AG04449 (cell line): ENCODE measurements at regions not wholly inside any gene's neighbourhood (a gene's known extent, or its start where the extent isn't known, plus 50 kb on each side); places are given as distances from the start of the nearest gene placed in this dataset.
"Not testable (repeated sequence)": the region's sequence is repeated elsewhere in the genome, so short reads cannot be mapped to it uniquely, and the experiment has no call there.

Source experiments
- CTCF ChIA-PET: fragments of 350-600 bp; formaldehyde crosslinking; extraction: SDS; loops from one replicate; lab custom pipeline; 2021; ENCODE audit warnings: antibody characterized with exemption; lab: Yijun Ruan, JAX
- POLR2A ChIA-PET: fragments of 400-600, 350-600 bp; formaldehyde crosslinking; extraction: SDS; loops from one replicate; lab custom pipeline; 2020; ENCODE audit warnings: antibody characterized with exemption, inconsistent platforms; lab: Yijun Ruan, JAX
- DNase-seq: peaks from one replicate; pipeline ENCODE4 v3.0.0-alpha.2; 2010; ENCODE audit warnings: low read depth, low spot score
- H3K4me3 ChIP-seq: 2 replicates; pipeline ENCODE4 v1.5.1; 2011; ENCODE audit warnings: low read depth, mild to moderate bottlenecking, control low read depth, low read length
- TF ChIP-seq, protein P1 (sequence below): IDR thresholded peaks from one replicate; pipeline ENCODE4 v1.5.1; 2011; ENCODE audit warnings: mild to moderate bottlenecking, moderate library complexity, low read length, control low read depth, inconsistent platforms; ENCODE audit not compliant: insufficient read depth; ENCODE audit errors: missing control alignments

DNA sequence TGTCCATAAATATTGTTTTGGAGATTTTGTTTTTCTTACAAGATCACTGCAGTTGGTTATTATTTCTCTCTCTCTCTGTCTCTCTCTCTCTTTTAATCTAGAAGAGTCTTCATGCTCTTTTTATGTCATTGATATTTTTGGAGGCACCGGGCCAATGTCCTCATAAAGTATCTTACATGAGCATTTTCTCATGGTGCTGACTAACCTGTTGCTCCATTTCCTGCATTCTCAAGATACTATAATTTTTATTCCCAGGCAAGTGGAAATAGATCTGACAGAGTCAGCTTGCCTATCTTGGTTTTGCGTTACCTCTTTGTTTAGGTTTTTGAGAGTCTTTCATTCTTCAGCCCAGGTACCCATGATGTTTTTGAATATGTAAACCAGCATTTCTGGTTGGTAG, 938.8 kb upstream of the FBXO33 start:
- no peak overlapping the region for H3K4me3 ChIP-seq
- ChIA-PET CTCF (no interaction called here), POLR2A (no interaction called here)
- no peak for DNase-seq
- TF ChIP-seq, protein P1, sequence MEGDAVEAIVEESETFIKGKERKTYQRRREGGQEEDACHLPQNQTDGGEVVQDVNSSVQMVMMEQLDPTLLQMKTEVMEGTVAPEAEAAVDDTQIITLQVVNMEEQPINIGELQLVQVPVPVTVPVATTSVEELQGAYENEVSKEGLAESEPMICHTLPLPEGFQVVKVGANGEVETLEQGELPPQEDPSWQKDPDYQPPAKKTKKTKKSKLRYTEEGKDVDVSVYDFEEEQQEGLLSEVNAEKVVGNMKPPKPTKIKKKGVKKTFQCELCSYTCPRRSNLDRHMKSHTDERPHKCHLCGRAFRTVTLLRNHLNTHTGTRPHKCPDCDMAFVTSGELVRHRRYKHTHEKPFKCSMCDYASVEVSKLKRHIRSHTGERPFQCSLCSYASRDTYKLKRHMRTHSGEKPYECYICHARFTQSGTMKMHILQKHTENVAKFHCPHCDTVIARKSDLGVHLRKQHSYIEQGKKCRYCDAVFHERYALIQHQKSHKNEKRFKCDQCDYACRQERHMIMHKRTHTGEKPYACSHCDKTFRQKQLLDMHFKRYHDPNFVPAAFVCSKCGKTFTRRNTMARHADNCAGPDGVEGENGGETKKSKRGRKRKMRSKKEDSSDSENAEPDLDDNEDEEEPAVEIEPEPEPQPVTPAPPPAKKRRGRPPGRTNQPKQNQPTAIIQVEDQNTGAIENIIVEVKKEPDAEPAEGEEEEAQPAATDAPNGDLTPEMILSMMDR: no peak

DNA sequence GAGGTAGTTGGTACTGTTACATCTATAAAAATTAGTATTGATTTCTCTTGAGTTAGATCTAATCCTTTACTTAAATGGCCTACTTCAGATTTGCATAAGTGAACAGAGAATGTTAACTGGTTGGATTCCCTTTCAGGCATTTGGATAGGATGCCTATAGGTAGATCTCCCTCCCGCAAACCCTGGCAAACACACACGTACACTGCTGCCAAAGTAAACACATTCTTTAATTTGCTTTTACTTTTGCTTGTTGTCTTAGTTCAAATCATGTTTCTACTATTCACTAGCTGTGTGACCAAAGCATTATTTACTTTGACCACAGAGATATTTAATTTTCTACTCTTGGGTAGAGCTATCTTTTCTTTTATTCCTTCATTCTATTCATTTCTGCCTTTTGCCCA, 936.1 kb upstream of the FBXO33 start:
- CTCF ChIA-PET: no interaction called here
- H3K4me3 ChIP-seq: no peak overlapping the region
- no peak for DNase-seq
- TF ChIP-seq, protein P1: no peak
- POLR2A ChIA-PET: no interaction called here

DNA sequence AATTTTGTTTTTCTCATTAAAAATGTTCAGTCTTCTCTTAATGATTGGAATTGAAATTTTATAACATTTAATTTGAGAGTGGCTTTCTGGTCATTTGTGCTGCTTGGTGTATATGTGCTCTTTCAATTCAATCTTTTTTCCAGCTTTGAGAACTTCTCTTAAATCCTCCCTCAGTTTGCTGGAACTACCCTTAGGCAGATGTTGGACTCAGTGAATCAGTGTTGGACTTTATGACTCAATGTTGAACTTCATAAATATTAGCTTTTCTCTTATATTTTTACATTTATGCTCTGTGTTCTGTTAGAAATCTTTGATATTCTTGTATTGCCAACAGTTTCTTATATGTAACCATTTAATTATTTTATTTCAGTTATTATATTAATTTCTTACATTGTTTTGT, 935.5 kb upstream of the FBXO33 start:
- TF ChIP-seq, protein P1: no peak
- H3K4me3 ChIP-seq: no peak overlapping the region
- CTCF ChIA-PET: no interaction called here
- POLR2A ChIA-PET: no interaction called here
- no peak for DNase-seq

DNA sequence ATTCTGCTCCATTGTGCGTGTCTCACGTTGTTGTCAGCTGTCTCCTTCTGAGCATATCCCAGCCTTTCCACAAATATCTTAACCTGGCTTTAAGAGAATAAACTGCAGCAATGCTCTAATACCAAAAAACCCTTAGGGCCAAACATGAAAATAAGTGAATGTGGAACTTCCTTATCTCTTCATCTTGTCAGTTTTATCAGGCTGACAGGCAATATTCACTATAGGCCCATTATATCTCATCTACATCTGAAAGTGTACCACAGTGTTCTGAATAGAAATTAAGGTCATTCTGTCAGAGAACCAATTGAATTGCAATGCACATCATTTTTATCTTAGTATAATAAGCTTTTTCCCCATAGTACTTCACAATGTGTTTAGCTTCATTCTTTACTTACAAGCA, 933.1 kb upstream of the FBXO33 start:
- ChIA-PET CTCF (no interaction called here), POLR2A (no interaction called here)
- H3K4me3 ChIP-seq: no peak overlapping the region
- TF ChIP-seq, protein P1: no peak
- no peak for DNase-seq

- DNase-seq: no peak
- POLR2A ChIA-PET: no interaction called here
- CTCF ChIA-PET: no interaction called here
- H3K4me3 ChIP-seq: no peak overlapping the region
- TF ChIP-seq, protein P1: no peak
Observed at GRCh38 chr14:40362856-40363255, 930.6 kb upstream of the FBXO33 start.

DNA sequence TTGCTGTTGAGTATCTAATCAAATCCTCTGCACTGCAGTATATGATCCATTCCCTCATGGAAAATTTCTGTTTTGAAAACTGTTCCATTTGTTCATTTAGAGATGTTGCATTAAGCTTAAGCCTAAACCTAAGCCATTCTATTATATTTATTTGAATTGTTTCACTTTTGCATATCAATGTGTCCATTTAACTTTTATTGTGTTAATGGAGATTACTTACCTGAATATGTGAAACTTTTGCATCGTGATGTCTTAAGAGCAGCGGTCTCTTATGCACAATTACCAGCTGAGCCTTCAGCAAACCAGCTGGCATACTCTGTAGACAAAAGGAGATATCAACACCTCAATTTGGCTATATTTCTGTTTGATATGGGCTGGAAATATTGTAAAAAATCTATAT, 922.5 kb upstream of the FBXO33 start:
- no peak for DNase-seq
- TF ChIP-seq, protein P1: no peak
- POLR2A ChIA-PET: no interaction called here
- CTCF ChIA-PET: no interaction called here
- H3K4me3 ChIP-seq: no peak overlapping the region

DNA sequence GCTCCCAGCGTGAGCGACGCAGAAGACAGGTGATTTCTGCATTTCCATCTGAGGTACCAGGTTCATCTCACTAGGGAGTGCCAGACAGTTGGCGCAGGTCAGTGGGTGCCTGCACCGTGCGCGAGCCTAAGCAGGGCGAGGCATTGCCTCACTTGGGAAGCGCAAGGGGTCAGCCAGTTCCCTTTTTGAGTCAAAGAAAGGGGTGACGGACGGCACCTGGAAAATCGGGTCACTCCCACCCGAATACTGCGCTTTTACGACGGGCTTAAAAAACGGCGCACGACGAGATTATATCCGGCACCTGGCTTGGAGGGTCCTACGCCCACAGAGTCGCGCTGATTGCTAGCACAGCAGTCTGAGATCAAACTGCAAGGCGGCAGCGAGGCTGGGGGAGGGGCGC, 915.9 kb upstream of the FBXO33 start:
- DNase-seq, POLR2A ChIA-PET, H3K4me3 ChIP-seq, CTCF ChIA-PET: not testable (repeated sequence)
